HS-5 (cell line): ENCODE measurements at regions not wholly inside any gene's neighbourhood (a gene's known extent, or its start where the extent isn't known, plus 50 kb on each side); places are given as distances from the start of the nearest gene placed in this dataset.
"Not testable (repeated sequence)": the region's sequence is repeated elsewhere in the genome, so short reads cannot be mapped to it uniquely, and the experiment has no call there.

ENCODE experiments used
- DNase-seq: peaks from one replicate; pipeline ENCODE4 v3.0.0-alpha.2; 2012; ENCODE audit warnings: low read depth

GRCh38 chr4:152193059-152193458 lies 342.8 kb downstream of the FBXW7 start:
- DNase-seq = no peak

- DNase-seq = no peak
These were observed 345.0 kb downstream of the FBXW7 start for GRCh38 chr4:152190907-152191306.

- DNase-seq = no peak
These were observed 346.3 kb downstream of the FBXW7 start for GRCh38 chr4:152189451-152190179.

- DNase-seq = no peak
These were observed 347.1 kb downstream of the FBXW7 start for GRCh38 chr4:152188801-152189200.

- no peak for DNase-seq
These were observed 348.2 kb downstream of the FBXW7 start for GRCh38 chr4:152187693-152188092.

GRCh38 chr4:152185786-152186550 lies 349.9 kb downstream of the FBXW7 start:
- no peak for DNase-seq

GRCh38 chr4:152181150-152181549 lies 354.7 kb downstream of the FBXW7 start:
- DNase-seq = no peak

- DNase-seq = no peak
These were observed 355.5 kb downstream of the FBXW7 start for GRCh38 chr4:152180369-152180768.

- not testable (repeated sequence) for DNase-seq
These were observed 358.4 kb downstream of the FBXW7 start for GRCh38 chr4:152177538-152177937.

- DNase-seq = no peak
These were observed 359.2 kb downstream of the FBXW7 start for GRCh38 chr4:152176627-152177214.

GRCh38 chr4:152175586-152175985 lies 360.3 kb downstream of the FBXW7 start:
- DNase-seq = no peak

GRCh38 chr4:152172146-152172545 lies 363.7 kb downstream of the FBXW7 start:
- DNase-seq = no peak

- no peak for DNase-seq
These were observed 364.3 kb downstream of the FBXW7 start for GRCh38 chr4:152171556-152171955.

- DNase-seq = no peak
These were observed 366.2 kb downstream of the FBXW7 start for GRCh38 chr4:152169683-152170082.

- DNase-seq = no peak
These were observed 366.8 kb downstream of the FBXW7 start for GRCh38 chr4:152168987-152169616.

- no peak for DNase-seq
These were observed 369.3 kb downstream of the FBXW7 start for GRCh38 chr4:152166567-152166966.

- no peak for DNase-seq
These were observed 370.0 kb downstream of the FBXW7 start for GRCh38 chr4:152165846-152166245.

GRCh38 chr4:152165146-152165545 lies 370.7 kb downstream of the FBXW7 start:
- no peak for DNase-seq

- DNase-seq = no peak
These were observed 371.3 kb downstream of the FBXW7 start for GRCh38 chr4:152164561-152164960.

GRCh38 chr4:152162331-152162697 lies 373.6 kb downstream of the FBXW7 start:
- DNase-seq = no peak

GRCh38 chr4:152161676-152162330 lies 374.1 kb downstream of the FBXW7 start:
- DNase-seq = no peak

- no peak for DNase-seq
These were observed 375.6 kb downstream of the FBXW7 start for GRCh38 chr4:152160225-152160800.
